ENCODE measurements at regions not wholly inside any gene's neighbourhood (a gene's known extent, or its start where the extent isn't known, plus 50 kb on each side); places are given as distances from the start of the nearest gene placed in this dataset.

GRCh38 chr4:62377700-62378099 lies 1177.6 kb downstream of the ADGRL3 start:
- H3K4me3 ChIP-seq (ENCODE audit: low read depth, low read length) = no peak overlapping the region
- no peak for DNase-seq (ENCODE audit: low read depth)

GRCh38 chr4:62377245-62377644 lies 1177.1 kb downstream of the ADGRL3 start:
- no peak for DNase-seq (ENCODE audit: low read depth)
- no peak overlapping the region for H3K4me3 ChIP-seq (ENCODE audit: low read depth, low read length)

GRCh38 chr4:62366939-62367338 lies 1166.8 kb downstream of the ADGRL3 start:
- H3K4me3 ChIP-seq (ENCODE audit: low read depth, low read length) = no peak overlapping the region
- no peak for DNase-seq (ENCODE audit: low read depth)

GRCh38 chr4:62360156-62360545 lies 1160.0 kb downstream of the ADGRL3 start:
- no peak overlapping the region for H3K4me3 ChIP-seq (ENCODE audit: low read depth, low read length)
- DNase-seq (ENCODE audit: low read depth) = no peak

GRCh38 chr4:62359441-62360155 lies 1159.5 kb downstream of the ADGRL3 start:
- DNase-seq (ENCODE audit: low read depth) = no peak
- no peak overlapping the region for H3K4me3 ChIP-seq (ENCODE audit: low read depth, low read length)

- DNase-seq (ENCODE audit: low read depth) = no peak
- no peak overlapping the region for H3K4me3 ChIP-seq (ENCODE audit: low read depth, low read length)
Observed at GRCh38 chr4:62344915-62345314, 1144.8 kb downstream of the ADGRL3 start.

GRCh38 chr4:62344474-62344873 lies 1144.3 kb downstream of the ADGRL3 start:
- DNase-seq (ENCODE audit: low read depth) = no peak
- H3K4me3 ChIP-seq (ENCODE audit: low read depth, low read length) = no peak overlapping the region

- DNase-seq (ENCODE audit: low read depth) = no peak
- H3K4me3 ChIP-seq (ENCODE audit: low read depth, low read length) = no peak overlapping the region
Observed at GRCh38 chr4:62342346-62342745, 1142.2 kb downstream of the ADGRL3 start.

GRCh38 chr4:62328526-62328925 lies 1128.4 kb downstream of the ADGRL3 start:
- no peak overlapping the region for H3K4me3 ChIP-seq (ENCODE audit: low read depth, low read length)
- no peak for DNase-seq (ENCODE audit: low read depth)

GRCh38 chr4:62327612-62328297 lies 1127.6 kb downstream of the ADGRL3 start:
- DNase-seq (ENCODE audit: low read depth) = no peak
- no peak overlapping the region for H3K4me3 ChIP-seq (ENCODE audit: low read depth, low read length)

GRCh38 chr4:62324215-62324614 lies 1124.1 kb downstream of the ADGRL3 start:
- no peak overlapping the region for H3K4me3 ChIP-seq (ENCODE audit: low read depth, low read length)
- DNase-seq (ENCODE audit: low read depth) = no peak

GRCh38 chr4:62320612-62321011 lies 1120.5 kb downstream of the ADGRL3 start:
- no peak overlapping the region for H3K4me3 ChIP-seq (ENCODE audit: low read depth, low read length)
- DNase-seq (ENCODE audit: low read depth) = no peak

GRCh38 chr4:62302710-62303109 lies 1102.6 kb downstream of the ADGRL3 start:
- DNase-seq (ENCODE audit: low read depth) = no peak
- no peak overlapping the region for H3K4me3 ChIP-seq (ENCODE audit: low read depth, low read length)

GRCh38 chr4:62301500-62301899 lies 1101.4 kb downstream of the ADGRL3 start:
- DNase-seq (ENCODE audit: low read depth) = no peak
- H3K4me3 ChIP-seq (ENCODE audit: low read depth, low read length) = no peak overlapping the region

GRCh38 chr4:62293551-62293950 lies 1093.4 kb downstream of the ADGRL3 start:
- no peak for DNase-seq (ENCODE audit: low read depth)
- H3K4me3 ChIP-seq (ENCODE audit: low read depth, low read length) = no peak overlapping the region

- no peak overlapping the region for H3K4me3 ChIP-seq (ENCODE audit: low read depth, low read length)
- no peak for DNase-seq (ENCODE audit: low read depth)
Observed at GRCh38 chr4:62292911-62293310, 1092.8 kb downstream of the ADGRL3 start.

- DNase-seq (ENCODE audit: low read depth) = no peak
Observed at GRCh38 chr4:62288808-62289541, 1088.8 kb downstream of the ADGRL3 start.

GRCh38 chr4:62285026-62285425 lies 1084.9 kb downstream of the ADGRL3 start:
- DNase-seq (ENCODE audit: low read depth) = no peak
- H3K4me3 ChIP-seq (ENCODE audit: low read depth, low read length) = no peak overlapping the region

More at GRCh38 chr4:62288808-62289541, 1088.8 kb downstream of the ADGRL3 start:
- no peak overlapping the region for H3K4me3 ChIP-seq (ENCODE audit: low read depth, low read length)

GRCh38 chr4:62279689-62280088 lies 1079.6 kb downstream of the ADGRL3 start:
- DNase-seq (ENCODE audit: low read depth) = no peak
- no peak overlapping the region for H3K4me3 ChIP-seq (ENCODE audit: low read depth, low read length)

GRCh38 chr4:62275470-62275869 lies 1075.3 kb downstream of the ADGRL3 start:
- no peak for DNase-seq (ENCODE audit: low read depth)
- H3K4me3 ChIP-seq (ENCODE audit: low read depth, low read length) = no peak overlapping the region
